Nucleus accumbens (tissue), 56 donors: ENCODE measurements at regions not wholly inside any gene's neighbourhood (a gene's known extent, or its start where the extent isn't known, plus 50 kb on each side); places are given as distances from the start of the nearest gene placed in this dataset.
"Not testable (repeated sequence)": the region's sequence is repeated elsewhere in the genome, so short reads cannot be mapped to it uniquely, and the experiment has no call there.

Source experiments
- DNase-seq, 56 donors: peaks; one replicate each; lab custom pipeline; 2025; lab: John Stamatoyannopoulos, UW

- no peak for DNase-seq
Observed at GRCh38 chr2:58800881-58801280, 559.8 kb upstream of the FANCL start.

GRCh38 chr2:58798676-58799208 lies 557.6 kb upstream of the FANCL start:
- no peak for DNase-seq

GRCh38 chr2:58796239-58796910 lies 555.2 kb upstream of the FANCL start:
- DNase-seq, result no peak

- no peak for DNase-seq
Observed at GRCh38 chr2:58794916-58795315, 553.8 kb upstream of the FANCL start.

- DNase-seq, result no peak
Observed at GRCh38 chr2:58794103-58794502, 553.0 kb upstream of the FANCL start.

GRCh38 chr2:58788402-58788801 lies 547.3 kb upstream of the FANCL start:
- no peak for DNase-seq

GRCh38 chr2:58770846-58771245 lies 529.7 kb upstream of the FANCL start:
- no peak for DNase-seq

GRCh38 chr2:58769864-58770234 lies 528.7 kb upstream of the FANCL start:
- DNase-seq, result no peak

- no peak for DNase-seq
Observed at GRCh38 chr2:58769111-58769863, 528.2 kb upstream of the FANCL start.

GRCh38 chr2:58768715-58769080 lies 527.6 kb upstream of the FANCL start:
- DNase-seq, result no peak

GRCh38 chr2:58767828-58768714 lies 526.9 kb upstream of the FANCL start:
- DNase-seq, result peak in 2 of 56 donors; percentile 9 to 11

GRCh38 chr2:58764338-58765104 lies 523.4 kb upstream of the FANCL start:
- no peak for DNase-seq

- peak in 38 of 56 donors; percentile 1 to 62 (median 18) for DNase-seq
Observed at GRCh38 chr2:58762176-58762781, 521.2 kb upstream of the FANCL start.

- DNase-seq, result no peak
Observed at GRCh38 chr2:58757971-58758370, 516.8 kb upstream of the FANCL start.

- no peak for DNase-seq
Observed at GRCh38 chr2:58756336-58756735, 515.2 kb upstream of the FANCL start.

GRCh38 chr2:58752507-58752906 lies 511.4 kb upstream of the FANCL start:
- DNase-seq, result not testable (repeated sequence)

- not testable (repeated sequence) for DNase-seq
Observed at GRCh38 chr2:58751676-58752075, 510.6 kb upstream of the FANCL start.

- DNase-seq, result no peak
Observed at GRCh38 chr2:58749041-58749440, 507.9 kb upstream of the FANCL start.

GRCh38 chr2:58745334-58745733 lies 504.2 kb upstream of the FANCL start:
- not testable (repeated sequence) for DNase-seq

- DNase-seq, result no peak
Observed at GRCh38 chr2:58740426-58740825, 499.3 kb upstream of the FANCL start.
